ENCODE measurements at regions not wholly inside any gene's neighbourhood (a gene's known extent, or its start where the extent isn't known, plus 50 kb on each side); places are given as distances from the start of the nearest gene placed in this dataset.

DNA sequence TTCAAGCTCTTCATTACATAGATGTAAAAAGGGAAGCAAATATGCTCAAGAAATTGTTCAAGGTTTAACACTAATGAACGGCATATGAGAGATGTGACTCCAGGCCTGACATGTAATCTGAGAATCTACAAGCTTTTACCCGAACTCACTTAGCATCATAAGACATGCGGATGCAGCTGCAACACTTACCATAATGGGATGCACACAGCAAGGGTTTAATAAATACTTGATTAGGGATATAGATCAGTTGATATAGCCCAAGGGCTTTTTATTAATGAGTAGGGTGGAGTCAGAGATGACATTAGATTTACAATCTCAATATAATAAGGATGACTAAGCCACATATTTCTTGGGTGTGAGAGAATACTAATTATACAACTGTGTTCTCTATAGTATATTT, 2215.5 kb downstream of the MAT2B start:
- Histone ChIP-seq H3K4me3 (ENCODE audit: low read length) (no peak overlapping the region), H3K27ac (ENCODE audit: low read length) (no peak overlapping the region), H3K27me3 (ENCODE audit: control insufficient read depth, insufficient read depth, low read length) (no peaks in the 10 kb centered on the region), H3K4me1 (ENCODE audit: control insufficient read depth, insufficient read depth, low read length) (no peaks in the 10 kb centered on the region), H3K36me3 (ENCODE audit: control insufficient read depth, insufficient read depth, low read length) (no peaks in the 10 kb centered on the region), H3K9me3 (ENCODE audit: control insufficient read depth, insufficient read depth, low read length) (no peaks in the 10 kb centered on the region)
- DNase-seq (ENCODE audit: low read depth, low spot score), result no peak
- no CpG with 5 or more reads among the region's 3 CpGs for WGBS (ENCODE audit: insufficient coverage, insufficient read length)

DNA sequence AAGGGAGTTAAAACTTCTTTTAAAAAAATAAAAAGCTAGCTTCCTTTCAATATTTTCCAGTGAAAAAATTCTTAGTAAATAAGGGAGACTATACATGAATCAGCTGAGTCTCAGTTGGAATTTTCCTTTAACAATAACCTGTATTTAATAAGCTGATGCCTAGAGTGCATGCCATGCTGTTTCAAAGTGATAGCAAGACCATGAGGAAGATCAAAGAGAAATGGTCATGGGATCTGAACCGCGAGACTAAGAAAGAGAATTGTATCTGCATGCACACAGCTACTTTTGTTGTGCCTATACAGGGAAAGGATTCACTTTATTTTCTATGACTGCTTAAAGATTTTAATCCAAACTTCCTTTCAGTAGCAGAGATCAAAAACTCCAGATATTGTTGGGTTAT, 2217.0 kb downstream of the MAT2B start:
- Histone ChIP-seq H3K27ac (ENCODE audit: low read length) (no peak overlapping the region), H3K4me1 (ENCODE audit: control insufficient read depth, insufficient read depth, low read length) (no peaks in the 10 kb centered on the region), H3K9me3 (ENCODE audit: control insufficient read depth, insufficient read depth, low read length) (no peaks in the 10 kb centered on the region), H3K27me3 (ENCODE audit: control insufficient read depth, insufficient read depth, low read length) (no peaks in the 10 kb centered on the region), H3K4me3 (ENCODE audit: low read length) (no peak overlapping the region), H3K36me3 (ENCODE audit: control insufficient read depth, insufficient read depth, low read length) (no peaks in the 10 kb centered on the region)
- no CpG with 5 or more reads among the region's 2 CpGs for WGBS (ENCODE audit: insufficient coverage, insufficient read length)
- no peak for DNase-seq (ENCODE audit: low read depth, low spot score)

DNA sequence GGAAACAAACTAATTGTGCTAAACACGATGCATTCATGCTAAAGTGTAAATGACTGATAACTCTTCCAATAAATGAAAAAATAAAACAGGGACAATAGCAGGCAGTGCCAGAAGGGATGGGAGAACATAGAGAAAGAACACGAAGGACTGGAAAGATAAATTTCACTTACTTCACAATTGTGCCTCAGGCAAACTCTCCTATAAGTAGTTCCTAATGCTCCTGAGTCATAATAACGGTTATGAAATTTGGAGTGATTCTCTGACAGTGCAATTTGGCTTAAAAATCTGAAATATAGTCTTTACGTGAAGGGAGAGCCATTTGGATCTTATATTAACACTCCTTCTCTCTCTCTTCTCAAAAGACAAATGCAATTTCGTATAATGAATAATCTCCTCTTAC, 2218.5 kb downstream of the MAT2B start:
- no CpG with 5 or more reads among the region's 5 CpGs for WGBS (ENCODE audit: insufficient coverage, insufficient read length)
- no peaks in the 10 kb centered on the region for H3K9me3 ChIP-seq (ENCODE audit: control insufficient read depth, insufficient read depth, low read length)

DNA sequence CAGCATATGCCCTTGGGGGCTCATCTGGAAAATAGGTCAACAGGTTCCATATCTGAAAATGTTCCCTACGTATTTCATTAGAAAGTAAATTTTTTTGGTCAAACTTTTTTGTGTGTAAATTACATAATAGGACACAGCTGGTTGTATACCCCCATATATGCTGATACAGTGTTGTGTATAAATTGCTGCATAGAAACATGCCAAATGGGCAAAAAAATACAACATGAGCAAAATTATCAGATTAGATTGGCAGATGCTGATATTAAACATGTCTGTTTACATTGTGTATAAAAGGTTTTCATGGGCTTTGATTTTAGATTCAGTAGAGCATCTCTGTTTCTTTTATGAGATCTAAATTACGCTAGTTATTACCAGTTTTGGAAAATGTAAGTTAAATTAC, 2223.0 kb downstream of the MAT2B start:
- no peaks in the 10 kb centered on the region for H3K36me3 ChIP-seq (ENCODE audit: control insufficient read depth, insufficient read depth, low read length)
- no peaks in the 10 kb centered on the region for H3K27me3 ChIP-seq (ENCODE audit: control insufficient read depth, insufficient read depth, low read length)
- DNase-seq (ENCODE audit: low read depth, low spot score), result no peak
- no peaks in the 10 kb centered on the region for H3K9me3 ChIP-seq (ENCODE audit: control insufficient read depth, insufficient read depth, low read length)
- WGBS (ENCODE audit: insufficient coverage, insufficient read length), result no CpG with 5 or more reads among the region's 2 CpGs
- H3K27ac ChIP-seq (ENCODE audit: low read length), result no peak overlapping the region
- no peaks in the 10 kb centered on the region for H3K4me1 ChIP-seq (ENCODE audit: control insufficient read depth, insufficient read depth, low read length)
- no peak overlapping the region for H3K4me3 ChIP-seq (ENCODE audit: low read length)

More for the DNA sequence above, 2218.5 kb downstream of the MAT2B start:
- no peak for DNase-seq (ENCODE audit: low read depth, low spot score)
- H3K4me3 ChIP-seq (ENCODE audit: low read length), result no peak overlapping the region
- no peaks in the 10 kb centered on the region for H3K4me1 ChIP-seq (ENCODE audit: control insufficient read depth, insufficient read depth, low read length)
- H3K36me3 ChIP-seq (ENCODE audit: control insufficient read depth, insufficient read depth, low read length), result no peaks in the 10 kb centered on the region
- H3K27ac ChIP-seq (ENCODE audit: low read length), result no peak overlapping the region
- H3K27me3 ChIP-seq (ENCODE audit: control insufficient read depth, insufficient read depth, low read length), result no peaks in the 10 kb centered on the region

DNA sequence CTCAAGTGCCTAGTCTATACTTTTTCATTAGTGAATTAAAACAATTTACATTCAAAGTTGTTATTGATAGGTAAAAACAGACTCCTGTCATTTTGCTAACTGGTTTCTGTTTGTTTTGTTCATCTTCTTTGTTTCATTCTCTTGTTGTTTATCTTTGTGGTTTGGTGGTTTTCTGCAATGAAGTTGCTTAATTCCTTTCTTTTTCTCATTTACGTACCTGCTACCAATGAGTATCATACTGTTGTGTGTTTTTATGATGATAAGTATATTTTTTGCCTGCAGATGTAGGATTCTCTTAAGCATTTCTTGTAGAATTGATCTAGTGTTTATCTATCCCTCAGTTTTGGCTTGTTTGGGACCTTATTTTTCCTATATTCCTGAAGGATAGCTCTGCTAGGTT, 2230.0 kb downstream of the MAT2B start:
- WGBS (ENCODE audit: insufficient coverage, insufficient read length), result no CpG with 5 or more reads among the region's 1 CpG

DNA sequence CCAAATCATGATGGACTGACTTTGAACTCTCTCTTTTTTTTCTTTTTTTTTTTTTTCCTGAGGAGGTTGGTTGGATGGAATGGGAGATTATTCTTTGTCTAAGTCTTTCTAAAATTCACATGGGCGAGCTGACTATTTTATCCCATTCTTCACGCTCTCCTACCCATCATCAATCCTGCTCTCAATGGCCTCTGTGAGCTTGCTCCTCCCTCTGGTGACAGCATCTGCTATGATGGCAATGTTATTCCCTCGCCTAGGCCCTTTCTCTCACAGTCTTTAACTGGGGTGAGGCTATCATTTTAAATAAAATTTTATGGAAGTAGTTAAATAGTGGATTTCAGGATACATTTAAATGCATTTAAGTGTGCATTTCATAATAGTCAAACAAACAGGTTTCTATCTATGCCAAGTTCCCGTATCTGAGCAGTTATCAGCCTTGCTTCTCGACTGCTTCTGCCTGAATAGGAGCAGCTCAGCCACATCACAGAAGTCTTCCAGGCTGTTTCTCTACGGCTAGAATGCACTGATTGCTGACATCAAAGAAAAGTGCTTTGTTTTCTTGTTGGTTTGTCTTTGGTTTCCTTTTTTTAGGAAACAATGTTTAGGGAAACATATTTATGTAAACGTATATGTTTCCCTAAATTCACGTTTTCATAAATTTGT, 2233.8 kb downstream of the MAT2B start:
- no peaks in the 10 kb centered on the region for H3K36me3 ChIP-seq (ENCODE audit: control insufficient read depth, insufficient read depth, low read length)
- H3K27me3 ChIP-seq (ENCODE audit: control insufficient read depth, insufficient read depth, low read length), result no peaks in the 10 kb centered on the region
- H3K4me1 ChIP-seq (ENCODE audit: control insufficient read depth, insufficient read depth, low read length), result no peaks in the 10 kb centered on the region
- no CpG with 5 or more reads among the region's 8 CpGs for WGBS (ENCODE audit: insufficient coverage, insufficient read length)
- H3K4me3 ChIP-seq (ENCODE audit: low read length), result no peak overlapping the region
- no peak for DNase-seq (ENCODE audit: low read depth, low spot score)
- H3K27ac ChIP-seq (ENCODE audit: low read length), result no peak overlapping the region
- H3K9me3 ChIP-seq (ENCODE audit: control insufficient read depth, insufficient read depth, low read length), result no peaks in the 10 kb centered on the region

More for the DNA sequence above, 2230.0 kb downstream of the MAT2B start:
- Histone ChIP-seq H3K9me3 (ENCODE audit: control insufficient read depth, insufficient read depth, low read length) (no peaks in the 10 kb centered on the region), H3K27me3 (ENCODE audit: control insufficient read depth, insufficient read depth, low read length) (no peaks in the 10 kb centered on the region), H3K4me3 (ENCODE audit: low read length) (no peak overlapping the region), H3K36me3 (ENCODE audit: control insufficient read depth, insufficient read depth, low read length) (no peaks in the 10 kb centered on the region), H3K27ac (ENCODE audit: low read length) (no peak overlapping the region), H3K4me1 (ENCODE audit: control insufficient read depth, insufficient read depth, low read length) (no peaks in the 10 kb centered on the region)
- no peak for DNase-seq (ENCODE audit: low read depth, low spot score)

DNA sequence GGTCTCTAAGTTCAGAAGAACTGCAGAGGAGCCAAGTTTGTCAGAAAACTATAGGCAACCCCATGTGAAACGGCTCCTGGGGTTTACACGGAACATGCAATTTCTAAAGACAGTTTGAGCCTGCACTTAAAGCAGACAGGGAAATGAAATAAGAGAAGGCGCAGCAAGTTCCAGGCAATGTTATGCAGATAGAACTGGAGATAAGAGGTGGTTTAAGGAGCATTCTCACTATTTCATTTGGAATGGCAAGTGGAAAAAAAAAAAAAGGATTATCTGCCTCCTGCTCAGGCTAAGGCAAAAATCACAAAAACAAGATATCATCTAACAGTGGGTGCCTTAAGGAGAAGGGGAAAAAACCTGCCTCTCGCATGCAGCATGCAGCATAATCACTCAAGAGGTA, 2252.4 kb downstream of the MAT2B start:
- Histone ChIP-seq H3K4me1 (ENCODE audit: control insufficient read depth, insufficient read depth, low read length) (peaks cover 2% of the 10 kb centered on the region; the same call in 1 of the 2 replicates), H3K27me3 (ENCODE audit: control insufficient read depth, insufficient read depth, low read length) (no peaks in the 10 kb centered on the region), H3K36me3 (ENCODE audit: control insufficient read depth, insufficient read depth, low read length) (no peaks in the 10 kb centered on the region), H3K9me3 (ENCODE audit: control insufficient read depth, insufficient read depth, low read length) (no peaks in the 10 kb centered on the region; the same call in 1 of the 2 replicates), H3K27ac (ENCODE audit: low read length) (no peak overlapping the region), H3K4me3 (ENCODE audit: low read length) (no peak overlapping the region)
- no CpG with 5 or more reads among the region's 4 CpGs for WGBS (ENCODE audit: insufficient coverage, insufficient read length)
- no peak for DNase-seq (ENCODE audit: low read depth, low spot score)

DNA sequence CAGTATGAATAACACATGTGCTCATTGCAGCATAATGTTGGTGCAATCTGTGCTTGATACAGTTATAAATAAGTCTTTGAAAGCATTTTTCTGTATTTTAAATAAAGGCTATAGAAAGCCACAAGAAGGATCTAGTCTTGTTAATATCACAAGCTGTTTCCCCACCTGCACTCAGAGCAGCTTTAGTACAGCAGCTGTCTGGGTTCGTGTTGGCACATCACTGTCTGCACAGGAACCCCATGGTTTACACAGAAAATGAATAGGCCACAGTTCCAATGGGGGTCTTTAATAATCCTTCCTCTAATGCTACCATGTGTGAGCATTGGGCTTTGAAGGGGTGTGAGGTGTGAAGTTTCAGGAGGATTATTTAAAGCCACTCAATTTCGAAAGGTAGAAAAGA, 2269.7 kb downstream of the MAT2B start:
- WGBS (ENCODE audit: insufficient coverage, insufficient read length), result no CpG with 5 or more reads among the region's 2 CpGs
- DNase-seq (ENCODE audit: low read depth, low spot score), result no peak
- Histone ChIP-seq H3K27me3 (ENCODE audit: control insufficient read depth, insufficient read depth, low read length) (no peaks in the 10 kb centered on the region), H3K9me3 (ENCODE audit: control insufficient read depth, insufficient read depth, low read length) (no peaks in the 10 kb centered on the region), H3K4me3 (ENCODE audit: low read length) (no peak overlapping the region), H3K4me1 (ENCODE audit: control insufficient read depth, insufficient read depth, low read length) (no peaks in the 10 kb centered on the region), H3K36me3 (ENCODE audit: control insufficient read depth, insufficient read depth, low read length) (no peaks in the 10 kb centered on the region), H3K27ac (ENCODE audit: low read length) (no peak overlapping the region)

DNA sequence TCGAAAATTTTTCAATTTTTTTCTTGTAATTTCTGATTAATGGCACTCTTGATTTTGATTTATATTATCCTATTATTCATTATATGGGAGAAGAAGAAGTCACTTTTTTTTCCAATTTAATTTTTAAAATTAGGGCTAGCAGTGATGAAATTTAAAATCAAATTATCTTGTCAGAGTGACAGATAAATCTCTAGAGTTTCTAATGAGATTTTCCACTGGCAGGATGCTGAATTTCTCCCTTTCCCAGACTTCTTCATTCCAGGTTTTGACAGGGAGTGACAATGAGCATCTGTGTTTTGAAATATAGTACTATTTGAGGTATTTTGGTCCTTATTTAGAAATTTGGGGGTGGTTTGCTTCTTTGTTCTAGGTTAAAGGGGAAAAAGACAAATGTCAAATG, 2274.1 kb downstream of the MAT2B start:
- Histone ChIP-seq H3K4me1 (ENCODE audit: control insufficient read depth, insufficient read depth, low read length) (no peaks in the 10 kb centered on the region), H3K36me3 (ENCODE audit: control insufficient read depth, insufficient read depth, low read length) (no peaks in the 10 kb centered on the region), H3K27ac (ENCODE audit: low read length) (no peak overlapping the region), H3K27me3 (ENCODE audit: control insufficient read depth, insufficient read depth, low read length) (no peaks in the 10 kb centered on the region), H3K4me3 (ENCODE audit: low read length) (no peak overlapping the region), H3K9me3 (ENCODE audit: control insufficient read depth, insufficient read depth, low read length) (no peaks in the 10 kb centered on the region)
- no peak for DNase-seq (ENCODE audit: low read depth, low spot score)
- no CpG with 5 or more reads among the region's 1 CpG for WGBS (ENCODE audit: insufficient coverage, insufficient read length)

DNA sequence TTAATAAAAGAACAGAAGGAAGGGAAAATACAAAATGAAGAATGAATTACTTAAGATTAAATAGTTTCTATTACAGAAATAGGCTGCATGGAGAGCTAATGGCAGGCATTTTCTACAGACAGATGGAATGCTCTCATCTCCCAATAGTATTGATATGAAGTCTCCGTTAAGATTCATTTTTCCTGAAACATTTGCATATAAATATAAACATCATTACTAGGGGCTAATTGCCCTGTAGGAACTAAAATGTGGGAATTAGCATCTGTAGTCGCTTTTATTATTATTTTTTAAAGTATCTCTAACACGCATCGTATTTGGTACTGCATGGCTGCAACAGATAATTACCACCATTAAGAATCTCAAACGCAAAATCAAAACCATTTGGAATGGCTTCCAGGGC, 2275.5 kb downstream of the MAT2B start:
- no peak overlapping the region for H3K4me3 ChIP-seq (ENCODE audit: low read length)
- no peak for DNase-seq (ENCODE audit: low read depth, low spot score)
- H3K27ac ChIP-seq (ENCODE audit: low read length), result no peak overlapping the region
- H3K4me1 ChIP-seq (ENCODE audit: control insufficient read depth, insufficient read depth, low read length), result no peaks in the 10 kb centered on the region
- WGBS (ENCODE audit: insufficient coverage, insufficient read length), result no CpG with 5 or more reads among the region's 5 CpGs
- no peaks in the 10 kb centered on the region for H3K27me3 ChIP-seq (ENCODE audit: control insufficient read depth, insufficient read depth, low read length)
- H3K9me3 ChIP-seq (ENCODE audit: control insufficient read depth, insufficient read depth, low read length), result no peaks in the 10 kb centered on the region
- H3K36me3 ChIP-seq (ENCODE audit: control insufficient read depth, insufficient read depth, low read length), result no peaks in the 10 kb centered on the region

DNA sequence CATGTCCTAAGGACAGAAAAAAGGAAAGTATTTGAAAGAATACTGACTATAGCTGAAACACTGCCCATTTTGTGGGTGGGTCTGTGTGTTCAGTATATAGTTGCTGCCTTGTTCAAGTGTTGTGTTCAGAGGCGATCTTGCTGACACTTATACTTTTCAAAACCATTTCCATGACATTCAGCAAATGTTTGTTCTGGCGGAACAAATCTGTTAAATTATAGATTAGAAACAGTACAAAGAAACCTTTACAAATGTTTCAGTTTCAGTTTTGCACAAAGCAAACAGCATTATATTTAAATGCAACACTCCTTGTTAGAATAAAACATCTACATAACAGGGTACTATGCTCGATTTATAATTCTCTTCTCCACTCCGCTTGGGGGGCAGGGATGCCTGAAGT, 2276.3 kb downstream of the MAT2B start:
- H3K27me3 ChIP-seq (ENCODE audit: control insufficient read depth, insufficient read depth, low read length), result no peaks in the 10 kb centered on the region
- H3K36me3 ChIP-seq (ENCODE audit: control insufficient read depth, insufficient read depth, low read length), result no peaks in the 10 kb centered on the region
- WGBS (ENCODE audit: insufficient coverage, insufficient read length), result no CpG with 5 or more reads among the region's 4 CpGs
- H3K9me3 ChIP-seq (ENCODE audit: control insufficient read depth, insufficient read depth, low read length), result no peaks in the 10 kb centered on the region
- no peak overlapping the region for H3K27ac ChIP-seq (ENCODE audit: low read length)
- DNase-seq (ENCODE audit: low read depth, low spot score), result no peak
- no peaks in the 10 kb centered on the region for H3K4me1 ChIP-seq (ENCODE audit: control insufficient read depth, insufficient read depth, low read length)
- no peak overlapping the region for H3K4me3 ChIP-seq (ENCODE audit: low read length)
